ENCODE measurements at regions not wholly inside any gene's neighbourhood (a gene's known extent, or its start where the extent isn't known, plus 50 kb on each side); places are given as distances from the start of the nearest gene placed in this dataset.

DNA sequence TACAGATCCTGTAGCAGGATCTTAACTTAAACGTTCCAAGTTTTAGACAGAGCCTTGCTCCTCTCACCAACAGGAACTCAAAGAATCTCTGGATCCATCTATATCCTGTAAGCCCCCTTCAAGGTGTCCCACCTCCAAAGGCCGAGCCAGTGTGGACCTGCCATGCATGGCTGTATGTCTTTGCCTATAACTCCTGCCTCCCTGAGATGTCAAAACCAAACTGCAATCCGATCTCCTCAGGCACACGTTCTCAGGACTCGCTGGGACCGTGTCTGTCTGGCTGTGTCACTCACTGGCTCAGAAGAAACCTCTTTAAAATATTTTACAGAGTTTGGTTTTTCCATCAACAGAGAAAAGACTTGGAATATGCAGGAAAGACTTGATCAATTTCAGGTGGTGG, 51.4 kb upstream of the FAM20C start:
- TF ChIP-seq, protein P1, sequence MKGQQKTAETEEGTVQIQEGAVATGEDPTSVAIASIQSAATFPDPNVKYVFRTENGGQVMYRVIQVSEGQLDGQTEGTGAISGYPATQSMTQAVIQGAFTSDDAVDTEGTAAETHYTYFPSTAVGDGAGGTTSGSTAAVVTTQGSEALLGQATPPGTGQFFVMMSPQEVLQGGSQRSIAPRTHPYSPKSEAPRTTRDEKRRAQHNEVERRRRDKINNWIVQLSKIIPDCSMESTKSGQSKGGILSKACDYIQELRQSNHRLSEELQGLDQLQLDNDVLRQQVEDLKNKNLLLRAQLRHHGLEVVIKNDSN (IDR thresholded peaks at IDR 0.05): no peak
- TF ChIP-seq EP300 (IDR thresholded peaks at IDR 0.05; ENCODE audit: borderline replicate concordance): no peak
- no peak for TF ChIP-seq TCF12 (IDR thresholded peaks at IDR 0.05; ENCODE audit: low read depth)
- no peak for TF ChIP-seq YY1 (IDR thresholded peaks at IDR 0.05; ENCODE audit: low read depth)
- no peak for TF ChIP-seq NFIC (IDR thresholded peaks at IDR 0.05)
- TF ChIP-seq RAD21 (IDR thresholded peaks at IDR 0.05; ENCODE audit: low read depth): no peak
- no peak for TF ChIP-seq CREB1 (IDR thresholded peaks at IDR 0.05; ENCODE audit: low read depth)
- TF ChIP-seq TEAD4 (IDR thresholded peaks at IDR 0.05): no peak
- TF ChIP-seq ZBTB7A (IDR thresholded peaks at IDR 0.05; ENCODE audit: low read depth): no peak
- TF ChIP-seq CEBPB (IDR thresholded peaks at IDR 0.05): no peak
- no peak for TF ChIP-seq FOXM1 (IDR thresholded peaks at IDR 0.05; ENCODE audit: borderline replicate concordance, low read depth)
- TF ChIP-seq EGR1 (IDR thresholded peaks at IDR 0.05): no peak
- TF ChIP-seq, protein P2, sequence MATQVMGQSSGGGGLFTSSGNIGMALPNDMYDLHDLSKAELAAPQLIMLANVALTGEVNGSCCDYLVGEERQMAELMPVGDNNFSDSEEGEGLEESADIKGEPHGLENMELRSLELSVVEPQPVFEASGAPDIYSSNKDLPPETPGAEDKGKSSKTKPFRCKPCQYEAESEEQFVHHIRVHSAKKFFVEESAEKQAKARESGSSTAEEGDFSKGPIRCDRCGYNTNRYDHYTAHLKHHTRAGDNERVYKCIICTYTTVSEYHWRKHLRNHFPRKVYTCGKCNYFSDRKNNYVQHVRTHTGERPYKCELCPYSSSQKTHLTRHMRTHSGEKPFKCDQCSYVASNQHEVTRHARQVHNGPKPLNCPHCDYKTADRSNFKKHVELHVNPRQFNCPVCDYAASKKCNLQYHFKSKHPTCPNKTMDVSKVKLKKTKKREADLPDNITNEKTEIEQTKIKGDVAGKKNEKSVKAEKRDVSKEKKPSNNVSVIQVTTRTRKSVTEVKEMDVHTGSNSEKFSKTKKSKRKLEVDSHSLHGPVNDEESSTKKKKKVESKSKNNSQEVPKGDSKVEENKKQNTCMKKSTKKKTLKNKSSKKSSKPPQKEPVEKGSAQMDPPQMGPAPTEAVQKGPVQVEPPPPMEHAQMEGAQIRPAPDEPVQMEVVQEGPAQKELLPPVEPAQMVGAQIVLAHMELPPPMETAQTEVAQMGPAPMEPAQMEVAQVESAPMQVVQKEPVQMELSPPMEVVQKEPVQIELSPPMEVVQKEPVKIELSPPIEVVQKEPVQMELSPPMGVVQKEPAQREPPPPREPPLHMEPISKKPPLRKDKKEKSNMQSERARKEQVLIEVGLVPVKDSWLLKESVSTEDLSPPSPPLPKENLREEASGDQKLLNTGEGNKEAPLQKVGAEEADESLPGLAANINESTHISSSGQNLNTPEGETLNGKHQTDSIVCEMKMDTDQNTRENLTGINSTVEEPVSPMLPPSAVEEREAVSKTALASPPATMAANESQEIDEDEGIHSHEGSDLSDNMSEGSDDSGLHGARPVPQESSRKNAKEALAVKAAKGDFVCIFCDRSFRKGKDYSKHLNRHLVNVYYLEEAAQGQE (IDR thresholded peaks at IDR 0.05; ENCODE audit: low read depth): no peak

DNA sequence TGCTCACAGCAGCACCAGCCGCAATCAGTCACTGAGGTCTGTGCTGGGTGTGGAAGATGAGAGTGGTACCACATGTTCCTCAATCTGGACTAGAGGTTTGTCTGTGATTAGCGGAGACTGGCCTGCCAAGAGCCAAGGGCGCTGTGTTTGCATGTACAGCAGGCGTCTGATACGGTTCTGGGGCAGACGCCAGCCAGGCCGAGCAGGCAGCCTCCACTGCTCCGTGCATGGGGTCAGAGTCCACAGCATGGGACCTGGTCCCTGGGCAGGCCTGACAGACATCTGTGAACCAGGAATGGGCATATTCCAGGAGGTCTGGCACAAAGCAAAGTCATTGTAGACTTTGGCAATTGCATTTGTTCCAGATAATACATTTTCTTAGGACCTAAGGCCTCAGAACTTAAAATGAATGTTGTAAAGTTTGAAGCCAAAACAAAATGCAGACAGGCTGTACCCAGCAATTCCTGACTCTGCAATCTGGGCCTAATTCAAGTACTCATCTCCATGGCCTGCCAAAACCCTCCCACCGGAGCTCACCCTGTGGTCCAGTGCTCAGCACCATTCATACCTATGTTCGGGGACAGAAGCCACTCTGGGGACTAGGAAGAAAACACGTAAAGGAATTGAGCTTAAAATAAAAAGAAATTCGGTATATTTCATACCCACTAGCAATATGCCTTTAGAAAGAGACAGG, 50.0 kb upstream of the FAM20C start:
- TF ChIP-seq ZBTB7A (IDR thresholded peaks at IDR 0.05; ENCODE audit: low read depth) (no peak), EGR1 (IDR thresholded peaks at IDR 0.05) (no peak)
